LNCAP (cell line): ENCODE measurements at regions not wholly inside any gene's neighbourhood (a gene's known extent, or its start where the extent isn't known, plus 50 kb on each side); places are given as distances from the start of the nearest gene placed in this dataset.

Experiments used
- CTCF ChIP-seq: fragments of 450-650 bp; IDR thresholded peaks from 2 replicates; pipeline ENCODE4 v1.5.1; 2017; ENCODE audit warnings: mild to moderate bottlenecking

DNA sequence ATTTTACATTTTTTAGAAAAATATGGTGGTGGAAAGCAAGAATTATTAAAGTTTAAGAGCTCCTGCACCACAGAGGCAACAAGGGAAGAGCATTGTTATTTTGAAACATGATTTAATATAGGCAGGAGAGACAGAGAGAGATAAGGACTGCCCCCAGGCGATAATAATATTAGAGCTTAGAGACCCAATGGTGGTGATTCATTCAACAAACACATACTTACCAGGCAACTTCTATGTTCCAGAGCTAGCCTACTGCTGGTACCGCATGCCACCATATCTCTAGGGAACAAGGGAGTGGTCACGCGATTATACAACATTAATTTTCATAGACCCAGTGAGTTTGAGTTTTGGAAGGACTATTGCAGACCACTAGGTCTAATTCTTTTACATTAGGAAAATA lies 327.8 kb upstream of the SOX11 start:
- TF ChIP-seq CTCF = no peak

DNA sequence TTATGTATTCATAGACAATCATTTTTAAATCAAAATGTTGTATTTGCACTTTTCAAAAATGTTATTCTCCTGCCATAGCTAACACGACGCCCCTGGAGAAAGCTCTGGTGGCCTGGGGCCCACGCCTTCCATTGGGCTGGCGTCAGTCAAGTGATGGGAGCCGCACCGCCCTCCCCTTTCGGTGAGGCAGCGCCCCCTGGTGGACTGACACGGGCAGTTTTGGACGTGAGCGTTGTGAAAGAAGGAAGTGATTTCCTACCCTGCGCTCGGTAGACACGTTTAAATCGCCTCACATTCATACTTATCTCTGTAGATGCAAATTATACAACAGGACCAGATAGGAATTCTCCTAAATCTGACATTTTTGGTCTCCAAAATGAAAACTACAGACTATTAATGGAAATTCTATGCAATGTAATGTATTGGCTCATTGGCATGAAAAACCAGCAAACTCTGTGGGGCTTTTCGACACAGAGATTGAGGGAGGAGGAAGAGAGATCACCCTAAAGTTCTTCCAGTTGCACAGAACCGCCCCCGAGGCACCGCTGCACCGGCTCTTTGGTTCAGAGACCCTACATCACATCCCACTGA lies 326.2 kb upstream of the SOX11 start:
- peak; percentile 80 for TF ChIP-seq CTCF

DNA sequence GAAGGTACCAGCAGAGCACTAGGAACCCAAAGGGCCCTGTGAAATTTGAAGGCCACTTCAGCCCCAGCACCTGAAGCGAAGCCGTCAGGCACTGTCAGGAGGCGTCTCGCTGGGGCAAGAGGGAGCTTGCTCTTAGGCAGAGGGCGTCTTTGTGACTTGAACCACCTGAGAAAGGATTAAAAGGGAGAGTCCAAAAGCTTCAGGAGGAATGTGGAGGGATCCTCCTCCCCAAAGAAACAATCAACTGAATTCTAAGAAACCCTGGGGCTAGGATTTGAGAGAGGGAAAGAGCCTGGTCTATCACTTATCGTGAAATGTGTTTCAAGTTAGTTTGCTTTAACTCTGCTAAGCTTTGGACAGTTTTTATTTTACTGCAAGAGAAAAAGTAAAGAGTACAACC lies 324.9 kb upstream of the SOX11 start:
- no peak for TF ChIP-seq CTCF

- no peak for TF ChIP-seq CTCF
These were observed 323.9 kb upstream of the SOX11 start for GRCh38 chr2:5368263-5368662.

DNA sequence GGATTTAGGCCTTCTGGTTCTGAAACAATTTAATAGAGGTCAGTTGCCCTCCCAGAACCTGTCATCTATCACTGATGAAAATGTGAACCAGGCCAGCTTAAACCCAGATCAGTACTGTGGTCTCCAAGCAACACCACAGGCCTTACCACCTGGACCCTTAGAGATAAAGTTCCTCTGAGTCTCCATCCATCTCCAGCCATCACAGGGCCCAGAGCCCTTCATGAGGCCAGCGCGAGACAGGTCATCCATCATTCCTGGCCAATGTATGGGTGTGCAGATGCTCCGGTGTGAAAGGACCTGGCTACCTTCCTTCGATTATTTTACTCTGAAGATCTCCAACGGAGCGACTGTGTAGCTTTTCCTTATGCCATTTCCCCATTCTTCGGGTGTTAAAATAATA lies 322.7 kb upstream of the SOX11 start:
- TF ChIP-seq CTCF = no peak

- no peak for TF ChIP-seq CTCF
These were observed 322.0 kb upstream of the SOX11 start for GRCh38 chr2:5370158-5370557.

DNA sequence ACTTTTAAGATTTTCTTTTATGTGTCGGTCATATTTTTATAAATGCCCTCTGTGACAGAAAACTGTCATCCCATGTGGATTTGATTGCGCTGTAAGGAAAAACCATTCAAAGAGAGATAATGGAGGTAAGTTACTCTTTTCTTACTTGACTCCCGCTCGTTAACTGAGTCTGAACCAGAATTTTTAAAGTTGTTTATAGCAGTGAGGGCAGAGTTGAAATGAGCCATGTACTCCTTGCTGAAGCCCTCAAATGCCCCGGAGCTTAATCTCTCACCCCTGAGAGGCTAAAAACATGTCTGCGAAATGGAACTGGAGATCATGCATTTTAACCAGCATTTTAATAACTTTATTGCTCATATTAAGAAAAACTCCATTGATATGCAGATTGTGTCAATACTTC lies 320.0 kb upstream of the SOX11 start:
- no peak for TF ChIP-seq CTCF

GRCh38 chr2:5373200-5373599 lies 319.0 kb upstream of the SOX11 start:
- TF ChIP-seq CTCF = no peak
